ENCODE measurements at regions not wholly inside any gene's neighbourhood (a gene's known extent, or its start where the extent isn't known, plus 50 kb on each side); places are given as distances from the start of the nearest gene placed in this dataset.

GRCh38 chr1:163747855-163748254 lies 426.1 kb downstream of the NUF2 start:
- no peak overlapping the region for H3K27ac ChIP-seq
- DNase-seq (ENCODE audit: low spot score), result no peak
- H3K4me3 ChIP-seq, result no peak overlapping the region
- TF ChIP-seq, protein P1, sequence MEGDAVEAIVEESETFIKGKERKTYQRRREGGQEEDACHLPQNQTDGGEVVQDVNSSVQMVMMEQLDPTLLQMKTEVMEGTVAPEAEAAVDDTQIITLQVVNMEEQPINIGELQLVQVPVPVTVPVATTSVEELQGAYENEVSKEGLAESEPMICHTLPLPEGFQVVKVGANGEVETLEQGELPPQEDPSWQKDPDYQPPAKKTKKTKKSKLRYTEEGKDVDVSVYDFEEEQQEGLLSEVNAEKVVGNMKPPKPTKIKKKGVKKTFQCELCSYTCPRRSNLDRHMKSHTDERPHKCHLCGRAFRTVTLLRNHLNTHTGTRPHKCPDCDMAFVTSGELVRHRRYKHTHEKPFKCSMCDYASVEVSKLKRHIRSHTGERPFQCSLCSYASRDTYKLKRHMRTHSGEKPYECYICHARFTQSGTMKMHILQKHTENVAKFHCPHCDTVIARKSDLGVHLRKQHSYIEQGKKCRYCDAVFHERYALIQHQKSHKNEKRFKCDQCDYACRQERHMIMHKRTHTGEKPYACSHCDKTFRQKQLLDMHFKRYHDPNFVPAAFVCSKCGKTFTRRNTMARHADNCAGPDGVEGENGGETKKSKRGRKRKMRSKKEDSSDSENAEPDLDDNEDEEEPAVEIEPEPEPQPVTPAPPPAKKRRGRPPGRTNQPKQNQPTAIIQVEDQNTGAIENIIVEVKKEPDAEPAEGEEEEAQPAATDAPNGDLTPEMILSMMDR (IDR thresholded peaks at IDR 0.05), result no peak

DNA sequence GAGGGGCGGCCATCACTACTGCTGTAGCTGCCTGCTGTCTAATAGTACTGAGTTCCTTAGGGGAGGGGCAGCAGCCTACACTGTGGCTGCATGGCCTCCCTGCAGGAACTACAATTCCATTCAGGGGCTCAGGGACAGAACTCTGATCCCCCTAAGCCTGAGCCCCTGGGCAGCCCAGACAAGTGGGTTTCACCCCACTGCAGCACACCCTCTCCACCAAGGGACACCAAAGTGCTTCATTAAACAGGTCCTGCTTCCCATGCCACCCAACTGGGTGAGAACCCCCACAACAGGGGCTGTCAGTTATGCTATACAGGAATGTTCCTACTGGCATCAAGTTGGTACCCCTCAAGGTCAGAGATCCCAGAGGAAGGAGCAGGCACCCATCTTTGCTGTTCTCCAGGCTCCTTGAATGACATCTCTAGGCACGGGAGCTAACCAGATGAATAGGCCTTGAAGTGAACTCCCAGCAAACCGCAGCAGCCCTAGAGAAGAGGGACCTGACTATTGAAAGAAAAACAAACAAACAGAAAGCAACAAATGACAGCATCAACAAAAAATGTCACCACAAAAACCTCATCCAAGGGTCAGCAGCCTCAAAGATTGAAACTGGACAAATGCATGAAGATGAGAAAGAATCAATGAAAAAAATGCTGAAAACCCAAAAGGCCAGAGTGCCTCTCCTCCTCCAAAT lies 437.4 kb downstream of the NUF2 start:
- no peak for DNase-seq (ENCODE audit: low spot score)
- TF ChIP-seq, protein P1 (IDR thresholded peaks at IDR 0.05), result no peak
- no peak overlapping the region for H3K4me3 ChIP-seq

GRCh38 chr1:163761898-163762297 lies 440.1 kb downstream of the NUF2 start:
- TF ChIP-seq, protein P1 (IDR thresholded peaks at IDR 0.05), result no peak
- no peak for DNase-seq (ENCODE audit: low spot score)
- Histone ChIP-seq H3K27ac (no peak overlapping the region), H3K4me3 (no peak overlapping the region)

More for the DNA sequence above, 437.4 kb downstream of the NUF2 start:
- no peak overlapping the region for H3K27ac ChIP-seq

GRCh38 chr1:163766257-163766918 lies 444.6 kb downstream of the NUF2 start:
- TF ChIP-seq, protein P1 (IDR thresholded peaks at IDR 0.05), result no peak
- H3K4me3 ChIP-seq, result no peak overlapping the region
- DNase-seq (ENCODE audit: low spot score), result no peak
- H3K27ac ChIP-seq, result no peak overlapping the region

DNA sequence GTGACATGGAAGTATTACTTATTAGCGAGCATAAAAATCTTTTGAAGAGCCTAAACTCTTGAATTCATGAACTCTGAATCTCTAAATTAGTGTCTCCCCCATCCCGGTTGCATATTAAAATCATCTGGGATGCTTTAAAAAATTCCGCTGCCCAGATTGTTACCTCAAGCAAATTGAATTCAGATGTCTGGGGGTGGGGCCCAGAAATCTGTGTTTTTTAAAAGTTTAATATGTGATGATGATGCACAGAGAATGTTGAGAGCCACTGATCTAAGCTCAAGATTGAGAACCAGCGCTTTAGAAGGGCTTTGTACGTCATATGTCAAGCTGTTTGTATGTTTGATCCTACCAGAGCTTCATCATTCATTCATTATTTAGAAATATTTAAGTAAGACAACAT lies 446.8 kb downstream of the NUF2 start:
- no peak for DNase-seq (ENCODE audit: low spot score)
- TF ChIP-seq, protein P1 (IDR thresholded peaks at IDR 0.05), result no peak
- Histone ChIP-seq H3K27ac (no peak overlapping the region), H3K4me3 (no peak overlapping the region)

DNA sequence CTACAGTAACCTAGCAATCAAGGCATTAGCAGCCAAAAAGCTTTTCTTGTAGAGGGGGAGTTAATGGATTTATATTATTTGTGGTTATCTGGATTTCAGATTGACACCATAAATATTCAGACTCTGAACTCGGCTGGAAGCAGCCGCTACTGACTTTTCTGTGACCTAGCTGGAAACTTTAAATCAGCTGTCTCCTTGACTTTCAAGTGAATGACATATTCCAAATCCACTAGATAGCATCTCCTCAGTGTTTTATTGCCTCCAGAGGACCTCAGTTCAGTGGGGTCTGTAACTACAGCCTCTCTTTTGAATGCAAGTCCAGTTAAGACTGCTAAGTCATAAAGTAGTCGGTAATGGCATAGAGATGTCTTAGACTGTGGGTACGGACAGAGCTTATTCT lies 448.5 kb downstream of the NUF2 start:
- Histone ChIP-seq H3K4me3 (no peak overlapping the region), H3K27ac (no peak overlapping the region)
- no peak for DNase-seq (ENCODE audit: low spot score)
- TF ChIP-seq, protein P1 (IDR thresholded peaks at IDR 0.05), result no peak

- TF ChIP-seq, protein P1 (IDR thresholded peaks at IDR 0.05), result no peak
- Histone ChIP-seq H3K27ac (no peak overlapping the region), H3K4me3 (no peak overlapping the region)
- no peak for DNase-seq (ENCODE audit: low spot score)
Measured at GRCh38 chr1:163771637-163772036, 449.9 kb downstream of the NUF2 start.

Measured in coronary artery (tissue), 2 donors.